ENCODE measurements at regions not wholly inside any gene's neighbourhood (a gene's known extent, or its start where the extent isn't known, plus 50 kb on each side); places are given as distances from the start of the nearest gene placed in this dataset.
"Not testable (repeated sequence)": the region's sequence is repeated elsewhere in the genome, so short reads cannot be mapped to it uniquely, and the experiment has no call there.

- DNase-seq, result no peak
Observed at GRCh38 chr5:12999667-13000066, 944.8 kb downstream of the DNAH5 start.

GRCh38 chr5:12985142-12985541 is 959.3 kb downstream of the DNAH5 start:
- DNase-seq, result no peak

- DNase-seq, result no peak
Observed at GRCh38 chr5:12974856-12975255, 969.6 kb downstream of the DNAH5 start.

- DNase-seq, result no peak
Observed at GRCh38 chr5:12965804-12966203, 978.7 kb downstream of the DNAH5 start.

GRCh38 chr5:12959713-12960112 is 984.8 kb downstream of the DNAH5 start:
- no peak for DNase-seq

- no peak for DNase-seq
Observed at GRCh38 chr5:12952409-12952808, 992.1 kb downstream of the DNAH5 start.

GRCh38 chr5:12951846-12952245 is 992.6 kb downstream of the DNAH5 start:
- no peak for DNase-seq

GRCh38 chr5:12947379-12947778 is 997.1 kb downstream of the DNAH5 start:
- no peak for DNase-seq

- peak; percentile 52 for DNase-seq
Observed at GRCh38 chr5:12945477-12945876, 999.0 kb downstream of the DNAH5 start.

GRCh38 chr5:12936221-12936620 is 1008.3 kb downstream of the DNAH5 start:
- peak; percentile 62 for DNase-seq

GRCh38 chr5:12934722-12935121 is 1009.8 kb downstream of the DNAH5 start:
- DNase-seq, result no peak

- no peak for DNase-seq
Observed at GRCh38 chr5:12920527-12920926, 1016.3 kb upstream of the CTNND2 start.

- no peak for DNase-seq
Observed at GRCh38 chr5:12911156-12911555, 1006.9 kb upstream of the CTNND2 start.

- DNase-seq, result no peak
Observed at GRCh38 chr5:12910641-12911040, 1006.4 kb upstream of the CTNND2 start.

- no peak for DNase-seq
Observed at GRCh38 chr5:12902611-12903010, 998.4 kb upstream of the CTNND2 start.

- no peak for DNase-seq
Observed at GRCh38 chr5:12901696-12902095, 997.5 kb upstream of the CTNND2 start.

GRCh38 chr5:12896086-12896485 is 991.8 kb upstream of the CTNND2 start:
- no peak for DNase-seq

- DNase-seq, result no peak
Observed at GRCh38 chr5:12885018-12885417, 980.8 kb upstream of the CTNND2 start.

- no peak for DNase-seq
Observed at GRCh38 chr5:12883395-12883794, 979.1 kb upstream of the CTNND2 start.

- DNase-seq, result no peak
Observed at GRCh38 chr5:12876541-12877298, 972.5 kb upstream of the CTNND2 start.

- no peak for DNase-seq
Observed at GRCh38 chr5:12870872-12871539, 966.8 kb upstream of the CTNND2 start.

GRCh38 chr5:12865529-12865928 is 961.3 kb upstream of the CTNND2 start:
- peak; percentile 73 for DNase-seq

GRCh38 chr5:12861886-12862654 is 957.8 kb upstream of the CTNND2 start:
- DNase-seq, result no peak

GRCh38 chr5:12856105-12856504 is 951.9 kb upstream of the CTNND2 start:
- DNase-seq, result not testable (repeated sequence)

Measured in islet precursor cell (in vitro differentiated cells).